ENCODE measurements at regions not wholly inside any gene's neighbourhood (a gene's known extent, or its start where the extent isn't known, plus 50 kb on each side); places are given as distances from the start of the nearest gene placed in this dataset.
"Not testable (repeated sequence)": the region's sequence is repeated elsewhere in the genome, so short reads cannot be mapped to it uniquely, and the experiment has no call there.

DNA sequence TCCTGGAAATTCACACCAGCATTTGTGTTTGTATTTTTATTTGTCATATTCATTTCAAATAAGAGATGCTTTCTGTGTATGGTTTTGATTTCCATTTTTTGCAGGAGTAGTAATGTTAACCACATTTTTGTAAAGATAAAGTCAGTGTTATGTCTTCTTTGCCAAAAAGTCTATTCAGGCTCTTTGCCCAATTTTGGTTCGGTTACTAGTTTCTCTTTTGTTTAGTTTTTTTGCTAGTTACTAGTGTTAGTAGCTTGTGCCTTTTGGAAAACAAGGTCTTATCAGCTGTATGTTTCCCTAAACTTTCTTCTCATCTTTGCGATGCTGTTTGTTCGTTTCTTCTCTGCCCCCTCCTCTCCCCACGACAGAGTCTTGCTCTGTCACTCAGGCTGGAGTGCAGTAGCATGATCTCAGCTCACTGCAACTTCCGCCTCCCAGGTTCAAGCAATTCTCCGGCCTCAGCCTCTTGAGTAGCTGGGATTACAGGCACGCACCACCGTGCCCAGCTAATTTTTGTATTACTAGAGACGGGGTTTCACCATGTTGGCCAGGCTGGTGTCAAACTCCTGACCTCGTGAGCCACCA lies 112.3 kb upstream of the GRK3 start:
- H3K4me3 ChIP-seq (ENCODE audit: control insufficient read depth, low read depth, low read length), result no peak overlapping the region

DNA sequence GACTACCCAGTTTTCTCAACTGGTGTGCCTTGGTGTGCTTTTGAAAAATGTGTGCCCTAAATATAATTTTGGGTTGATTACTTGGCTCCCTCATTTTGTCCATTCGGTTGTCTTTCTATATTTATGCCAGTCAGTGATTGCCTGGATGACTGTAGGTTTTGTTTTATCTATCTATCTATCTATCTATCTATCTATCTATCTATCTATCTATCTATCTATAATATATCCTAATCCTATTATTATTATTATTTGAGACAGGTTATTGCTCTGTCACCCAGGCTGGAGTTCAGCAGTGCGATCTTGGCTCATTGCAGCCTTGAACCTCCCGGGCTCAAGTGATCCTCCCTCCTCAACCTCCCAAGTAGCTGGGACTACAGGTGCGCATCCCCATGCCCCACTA lies 111.4 kb upstream of the GRK3 start:
- TF ChIP-seq, protein P1, sequence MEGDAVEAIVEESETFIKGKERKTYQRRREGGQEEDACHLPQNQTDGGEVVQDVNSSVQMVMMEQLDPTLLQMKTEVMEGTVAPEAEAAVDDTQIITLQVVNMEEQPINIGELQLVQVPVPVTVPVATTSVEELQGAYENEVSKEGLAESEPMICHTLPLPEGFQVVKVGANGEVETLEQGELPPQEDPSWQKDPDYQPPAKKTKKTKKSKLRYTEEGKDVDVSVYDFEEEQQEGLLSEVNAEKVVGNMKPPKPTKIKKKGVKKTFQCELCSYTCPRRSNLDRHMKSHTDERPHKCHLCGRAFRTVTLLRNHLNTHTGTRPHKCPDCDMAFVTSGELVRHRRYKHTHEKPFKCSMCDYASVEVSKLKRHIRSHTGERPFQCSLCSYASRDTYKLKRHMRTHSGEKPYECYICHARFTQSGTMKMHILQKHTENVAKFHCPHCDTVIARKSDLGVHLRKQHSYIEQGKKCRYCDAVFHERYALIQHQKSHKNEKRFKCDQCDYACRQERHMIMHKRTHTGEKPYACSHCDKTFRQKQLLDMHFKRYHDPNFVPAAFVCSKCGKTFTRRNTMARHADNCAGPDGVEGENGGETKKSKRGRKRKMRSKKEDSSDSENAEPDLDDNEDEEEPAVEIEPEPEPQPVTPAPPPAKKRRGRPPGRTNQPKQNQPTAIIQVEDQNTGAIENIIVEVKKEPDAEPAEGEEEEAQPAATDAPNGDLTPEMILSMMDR (conservative IDR thresholded peaks at IDR 0.05; ENCODE audit: control insufficient read depth, insufficient read depth, low read depth, low read length), result no peak
- DNase-seq (ENCODE audit: low read depth), result no peak
- H3K4me3 ChIP-seq (ENCODE audit: control insufficient read depth, low read depth, low read length), result no peak overlapping the region

More for the DNA sequence above, 112.3 kb upstream of the GRK3 start:
- peak; percentile 15 for DNase-seq (ENCODE audit: low read depth)
- TF ChIP-seq, protein P1 (conservative IDR thresholded peaks at IDR 0.05; ENCODE audit: control insufficient read depth, insufficient read depth, low read depth, low read length), result no peak

DNA sequence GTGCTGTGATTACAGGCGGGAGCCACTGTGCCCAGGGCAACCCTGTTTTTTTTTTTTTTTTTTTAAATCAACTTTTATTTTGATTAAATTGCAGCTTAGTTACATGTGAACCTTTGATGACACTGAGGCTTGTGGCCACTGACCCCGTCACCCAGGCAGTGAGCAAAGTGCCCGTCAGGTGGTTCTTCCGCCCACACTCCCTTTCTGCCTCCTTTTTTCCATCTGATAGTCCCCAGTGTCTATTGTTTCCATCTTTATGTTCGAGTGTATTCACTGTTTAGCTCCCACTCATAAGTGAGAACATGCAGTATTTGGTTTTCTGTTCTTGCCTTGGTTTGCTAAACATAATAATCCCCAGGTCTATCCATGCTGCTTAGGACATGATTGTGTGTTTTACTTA lies 110.9 kb upstream of the GRK3 start:
- H3K4me3 ChIP-seq (ENCODE audit: control insufficient read depth, low read depth, low read length), result no peak overlapping the region
- TF ChIP-seq, protein P1 (conservative IDR thresholded peaks at IDR 0.05; ENCODE audit: control insufficient read depth, insufficient read depth, low read depth, low read length), result no peak
- DNase-seq (ENCODE audit: low read depth), result no peak

DNA sequence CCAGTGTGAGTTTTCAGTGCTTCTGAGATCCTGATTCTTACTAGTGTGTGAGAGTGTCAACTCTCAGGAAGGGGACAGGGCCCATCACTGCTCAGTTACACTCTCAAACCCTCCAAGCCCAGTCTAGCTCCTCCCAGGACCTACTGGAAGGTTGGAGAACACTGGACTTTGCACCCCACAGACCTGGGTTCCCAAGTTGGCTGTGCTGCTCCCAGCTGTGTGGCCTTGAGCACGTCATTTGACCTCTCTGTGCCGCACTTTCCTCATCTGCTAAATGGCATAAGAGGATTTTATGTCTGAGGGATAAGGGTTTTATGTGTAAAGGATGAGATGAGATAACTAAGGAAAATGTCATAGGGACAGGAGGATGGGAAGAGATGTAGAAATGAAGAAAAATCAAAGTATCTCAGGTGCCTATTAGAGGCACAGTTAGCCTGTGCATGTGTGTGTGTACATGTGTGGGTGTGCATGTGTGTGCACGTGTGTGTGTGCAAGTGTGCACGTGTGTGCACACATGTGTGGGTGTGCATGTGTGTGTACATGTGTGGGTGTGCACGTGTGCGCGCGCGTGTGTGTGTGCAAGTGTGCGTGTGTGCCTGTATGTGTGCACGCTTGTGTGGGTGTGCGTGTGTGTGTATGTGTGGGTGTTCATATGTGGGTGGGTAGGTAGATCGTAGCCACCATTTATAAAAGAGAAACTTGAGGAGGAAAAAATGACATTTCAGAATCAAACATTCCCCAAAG lies 108.0 kb upstream of the GRK3 start:
- H3K4me3 ChIP-seq (ENCODE audit: control insufficient read depth, low read depth, low read length); DNase-seq (ENCODE audit: low read depth): not testable (repeated sequence)

DNA sequence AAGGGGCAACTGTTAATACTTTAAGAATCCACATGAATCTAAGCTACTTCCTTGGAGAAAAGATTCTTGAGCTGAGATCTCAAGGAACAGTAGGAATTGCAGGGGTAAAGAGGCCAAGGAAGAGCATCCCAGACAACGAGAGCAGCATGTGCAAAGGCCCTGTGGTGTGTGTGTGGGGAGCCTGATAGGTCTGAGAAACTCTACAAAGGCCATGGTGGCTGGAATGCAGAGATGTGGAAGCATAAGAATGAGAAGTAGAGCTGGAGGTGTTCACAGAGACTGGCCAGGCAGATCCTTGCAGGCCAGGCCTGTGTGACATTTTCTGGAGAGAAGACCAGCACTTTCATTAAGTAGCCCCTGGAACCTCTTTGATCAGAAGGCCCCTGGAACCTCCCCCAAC lies 105.8 kb upstream of the GRK3 start:
- H3K4me3 ChIP-seq (ENCODE audit: control insufficient read depth, low read depth, low read length); DNase-seq (ENCODE audit: low read depth): not testable (repeated sequence)

DNA sequence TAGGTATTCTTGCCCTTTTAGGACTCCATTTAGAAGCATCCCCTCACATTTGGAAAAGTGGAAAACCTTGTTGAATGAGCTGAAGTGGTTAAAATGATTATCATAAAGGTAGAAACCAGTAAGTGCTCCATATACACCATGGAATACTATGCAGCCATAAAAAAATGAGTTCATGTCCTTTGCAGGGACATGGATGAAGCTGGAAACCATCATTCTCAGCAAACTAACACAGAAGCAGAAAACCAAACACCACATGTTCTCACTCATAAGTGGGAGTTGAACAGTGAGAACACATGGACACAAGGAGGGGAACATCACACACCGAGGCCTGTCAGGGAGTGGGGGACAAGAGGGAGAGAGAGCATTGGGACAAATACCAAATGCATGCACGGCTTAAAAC lies 103.8 kb upstream of the GRK3 start:
- not testable (repeated sequence) for DNase-seq (ENCODE audit: low read depth); H3K4me3 ChIP-seq (ENCODE audit: control insufficient read depth, low read depth, low read length)

DNA sequence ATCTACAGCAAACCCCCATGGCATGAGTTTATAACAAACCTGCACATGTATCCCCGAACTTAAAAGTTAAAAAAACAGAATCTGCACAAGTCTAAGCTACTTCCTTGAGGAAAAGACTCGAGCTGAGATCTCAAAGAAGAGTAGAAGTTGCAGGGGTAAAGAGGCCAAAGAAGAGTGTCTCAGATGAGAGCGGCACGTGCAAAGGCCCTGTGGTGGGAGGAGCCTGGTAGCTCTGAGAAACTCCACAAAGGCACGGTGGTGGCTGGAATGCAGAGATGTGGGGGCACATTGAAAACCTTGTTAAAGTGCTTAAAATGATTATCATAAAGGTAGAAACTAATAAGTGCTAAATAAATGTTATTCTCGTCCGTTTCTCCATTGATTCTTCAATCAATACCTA lies 103.2 kb upstream of the GRK3 start:
- DNase-seq (ENCODE audit: low read depth), result no peak
- TF ChIP-seq, protein P1 (conservative IDR thresholded peaks at IDR 0.05; ENCODE audit: control insufficient read depth, insufficient read depth, low read depth, low read length), result no peak

DNA sequence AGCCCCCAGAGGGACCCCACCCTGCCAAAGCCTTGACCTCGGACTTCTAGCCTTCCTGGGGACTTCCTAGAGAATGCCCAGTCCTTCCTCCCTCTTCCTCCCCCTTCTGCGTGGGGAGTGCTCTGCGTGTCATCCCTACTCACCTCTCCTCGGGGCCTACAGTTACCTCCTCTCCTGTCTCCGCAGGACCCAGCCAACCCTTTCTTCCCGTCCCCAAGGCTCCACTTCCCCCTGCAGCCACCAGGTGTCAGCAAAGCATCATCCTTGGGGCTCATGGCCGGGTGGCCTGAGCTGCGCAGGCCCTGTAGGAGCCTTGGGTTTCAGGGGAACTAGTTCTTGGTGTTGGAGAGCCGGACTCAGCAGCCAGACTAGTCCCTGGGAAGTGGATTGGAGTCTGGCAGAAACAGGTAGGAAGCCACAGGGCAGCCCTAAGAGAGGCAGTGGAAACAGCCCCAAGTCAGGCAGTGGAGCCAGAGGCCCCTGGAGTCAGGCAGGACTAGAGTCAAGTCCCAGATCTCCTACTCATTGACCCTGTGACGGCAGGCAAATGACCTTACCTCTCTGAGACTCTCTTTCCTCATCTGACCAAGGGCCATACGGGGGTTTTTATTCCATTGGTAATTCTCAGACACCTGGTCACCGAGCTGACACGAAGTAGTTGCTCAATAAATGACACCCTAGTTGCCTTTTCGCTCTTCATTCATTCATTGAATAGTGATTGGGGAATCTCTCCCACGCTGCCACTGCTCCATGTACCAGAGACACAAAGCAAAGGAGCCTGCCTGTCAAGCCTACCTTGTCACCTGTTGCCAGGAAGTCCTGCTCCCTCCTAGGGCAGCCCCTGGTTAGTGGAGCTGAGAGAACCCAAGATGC lies 101.8 kb upstream of the GRK3 start:
- peak; percentile 68 for DNase-seq (ENCODE audit: low read depth)
- TF ChIP-seq, protein P1 (conservative IDR thresholded peaks at IDR 0.05; ENCODE audit: control insufficient read depth, insufficient read depth, low read depth, low read length), result peak; percentile 98

More for the DNA sequence above, 103.2 kb upstream of the GRK3 start:
- H3K4me3 ChIP-seq (ENCODE audit: control insufficient read depth, low read depth, low read length), result no peak overlapping the region

DNA sequence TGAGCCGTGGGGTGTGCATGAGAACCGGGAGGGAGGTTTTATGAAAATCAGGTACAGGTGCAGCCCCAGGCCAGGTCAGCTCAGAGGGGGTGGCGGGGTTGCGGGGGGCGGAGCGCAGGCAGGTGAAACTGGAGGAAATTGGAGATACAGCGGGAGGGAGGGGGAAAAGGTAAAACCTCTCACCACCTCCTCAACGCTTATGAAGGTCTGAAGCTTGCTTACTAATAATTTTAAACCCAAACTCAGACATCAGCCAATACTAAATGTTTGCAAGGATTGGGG lies 101.2 kb upstream of the GRK3 start:
- not testable (repeated sequence) for H3K4me3 ChIP-seq (ENCODE audit: control insufficient read depth, low read depth, low read length); DNase-seq (ENCODE audit: low read depth)

More for the DNA sequence above, 101.8 kb upstream of the GRK3 start:
- not testable (repeated sequence) for H3K4me3 ChIP-seq (ENCODE audit: control insufficient read depth, low read depth, low read length)

DNA sequence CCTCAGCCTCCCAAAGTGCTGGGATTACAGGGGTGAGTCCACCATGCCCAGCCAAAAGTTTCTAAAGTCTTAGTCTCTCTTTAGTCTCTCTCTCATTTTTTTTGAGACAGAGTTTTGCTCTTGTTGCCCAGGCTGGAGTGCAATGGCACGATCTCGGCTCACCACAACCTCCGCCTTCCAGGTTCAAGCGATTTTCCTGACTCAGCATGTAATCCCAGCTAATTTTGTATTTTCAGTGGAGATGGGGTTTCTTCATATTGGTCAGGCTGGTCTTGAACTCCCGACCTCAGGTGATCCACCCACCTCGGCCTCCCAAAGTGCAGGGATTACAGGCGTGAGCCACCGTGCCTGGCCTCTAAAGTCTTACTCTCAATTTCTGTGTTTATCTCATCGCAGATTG lies 100.1 kb upstream of the GRK3 start:
- DNase-seq (ENCODE audit: low read depth), result not testable (repeated sequence)

More for the DNA sequence above, 100.1 kb upstream of the GRK3 start:
- H3K4me3 ChIP-seq (ENCODE audit: control insufficient read depth, low read depth, low read length), result not testable (repeated sequence)

Data from fibroblast of mammary gland (primary cell).